ENCODE measurements at regions not wholly inside any gene's neighbourhood (a gene's known extent, or its start where the extent isn't known, plus 50 kb on each side); places are given as distances from the start of the nearest gene placed in this dataset.

DNA sequence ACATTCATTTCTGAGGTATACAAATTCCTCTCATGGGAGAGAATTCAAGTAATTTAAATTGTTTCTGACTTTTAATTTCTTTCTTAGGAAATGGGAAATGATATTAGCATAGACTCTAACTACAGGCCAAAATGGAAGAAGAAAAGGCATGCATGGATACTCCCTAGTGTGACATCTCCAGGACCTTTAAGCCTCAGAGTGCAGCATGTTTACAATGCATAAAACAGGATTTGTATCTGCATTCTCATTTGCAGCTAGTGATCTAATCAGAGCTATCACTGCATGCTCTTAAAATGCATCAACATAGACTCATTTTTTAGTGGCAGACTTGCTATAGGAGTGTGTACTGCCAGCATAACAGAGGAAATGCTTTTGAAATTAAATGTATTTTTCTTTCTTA is 224.6 kb upstream of the GOT2 start:
- no peak overlapping the region for H3K4me3 ChIP-seq (ENCODE audit: control insufficient read depth, low read depth, low read length)
- DNase-seq (ENCODE audit: low read depth): no peak
- TF ChIP-seq, protein P1, sequence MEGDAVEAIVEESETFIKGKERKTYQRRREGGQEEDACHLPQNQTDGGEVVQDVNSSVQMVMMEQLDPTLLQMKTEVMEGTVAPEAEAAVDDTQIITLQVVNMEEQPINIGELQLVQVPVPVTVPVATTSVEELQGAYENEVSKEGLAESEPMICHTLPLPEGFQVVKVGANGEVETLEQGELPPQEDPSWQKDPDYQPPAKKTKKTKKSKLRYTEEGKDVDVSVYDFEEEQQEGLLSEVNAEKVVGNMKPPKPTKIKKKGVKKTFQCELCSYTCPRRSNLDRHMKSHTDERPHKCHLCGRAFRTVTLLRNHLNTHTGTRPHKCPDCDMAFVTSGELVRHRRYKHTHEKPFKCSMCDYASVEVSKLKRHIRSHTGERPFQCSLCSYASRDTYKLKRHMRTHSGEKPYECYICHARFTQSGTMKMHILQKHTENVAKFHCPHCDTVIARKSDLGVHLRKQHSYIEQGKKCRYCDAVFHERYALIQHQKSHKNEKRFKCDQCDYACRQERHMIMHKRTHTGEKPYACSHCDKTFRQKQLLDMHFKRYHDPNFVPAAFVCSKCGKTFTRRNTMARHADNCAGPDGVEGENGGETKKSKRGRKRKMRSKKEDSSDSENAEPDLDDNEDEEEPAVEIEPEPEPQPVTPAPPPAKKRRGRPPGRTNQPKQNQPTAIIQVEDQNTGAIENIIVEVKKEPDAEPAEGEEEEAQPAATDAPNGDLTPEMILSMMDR (conservative IDR thresholded peaks at IDR 0.05; ENCODE audit: control insufficient read depth, insufficient read depth, low read depth, low read length): no peak

DNA sequence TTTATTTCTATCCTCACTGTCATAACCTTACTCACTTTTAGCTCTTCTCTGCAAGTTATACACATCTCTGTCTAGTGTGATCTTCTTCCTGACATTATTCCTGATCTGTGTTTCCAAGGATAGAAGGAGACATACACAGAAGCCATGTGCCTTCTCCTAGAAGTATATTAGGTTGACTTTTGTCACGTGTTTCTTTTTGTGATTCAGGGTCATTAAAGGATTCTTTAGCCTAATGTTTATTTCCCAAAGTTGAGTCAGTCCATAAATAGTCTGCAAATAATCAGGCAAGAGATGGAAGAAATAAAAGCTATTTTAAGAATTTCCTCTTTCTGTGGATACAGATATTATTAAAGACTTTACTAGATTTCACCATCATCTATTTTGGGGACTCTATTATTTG is 214.1 kb upstream of the GOT2 start:
- TF ChIP-seq, protein P1 (conservative IDR thresholded peaks at IDR 0.05; ENCODE audit: control insufficient read depth, insufficient read depth, low read depth, low read length): no peak
- DNase-seq (ENCODE audit: low read depth): no peak
- H3K4me3 ChIP-seq (ENCODE audit: control insufficient read depth, low read depth, low read length): no peak overlapping the region

DNA sequence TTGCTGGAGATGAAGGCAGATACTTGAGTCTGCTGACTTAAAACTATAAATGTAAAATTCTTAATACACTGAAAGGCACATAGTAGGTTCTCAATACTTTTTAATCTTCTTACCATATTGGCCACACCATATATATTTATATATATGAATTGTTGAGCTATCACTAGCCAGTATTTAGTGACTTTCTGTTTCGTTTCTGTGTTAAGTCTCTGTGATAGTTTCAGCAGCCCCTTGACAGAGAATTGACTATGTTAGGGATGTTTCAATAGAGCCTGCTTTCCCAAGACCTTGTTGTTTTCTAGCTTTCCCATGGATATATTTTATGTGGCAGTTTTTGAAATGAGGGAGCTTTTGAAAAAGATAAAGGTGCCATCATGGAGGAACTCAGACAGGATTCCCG is 206.5 kb upstream of the GOT2 start:
- DNase-seq (ENCODE audit: low read depth): no peak
- TF ChIP-seq, protein P1 (conservative IDR thresholded peaks at IDR 0.05; ENCODE audit: control insufficient read depth, insufficient read depth, low read depth, low read length): no peak
- H3K4me3 ChIP-seq (ENCODE audit: control insufficient read depth, low read depth, low read length): no peak overlapping the region

DNA sequence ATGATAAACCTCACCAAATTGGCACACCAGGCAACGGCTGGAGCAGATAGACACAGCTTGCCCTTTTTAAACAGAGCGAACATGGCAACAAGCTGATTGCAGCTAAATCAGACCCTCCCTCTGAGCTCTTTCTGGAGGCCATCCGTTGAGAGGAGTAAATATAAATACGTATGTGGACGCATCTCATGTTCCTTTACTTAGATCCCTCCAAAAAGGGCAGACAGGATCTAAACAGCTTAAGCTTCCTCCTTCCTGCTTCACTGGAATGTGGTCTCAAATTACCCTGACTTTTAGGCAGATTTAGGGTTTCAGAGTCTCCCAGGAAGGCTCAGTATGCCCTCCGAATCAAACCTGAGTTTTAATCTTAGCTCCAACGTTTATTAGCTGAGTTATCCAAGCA is 204.7 kb upstream of the GOT2 start:
- H3K4me3 ChIP-seq (ENCODE audit: control insufficient read depth, low read depth, low read length): no peak overlapping the region
- TF ChIP-seq, protein P1 (conservative IDR thresholded peaks at IDR 0.05; ENCODE audit: control insufficient read depth, insufficient read depth, low read depth, low read length): no peak
- no peak for DNase-seq (ENCODE audit: low read depth)

DNA sequence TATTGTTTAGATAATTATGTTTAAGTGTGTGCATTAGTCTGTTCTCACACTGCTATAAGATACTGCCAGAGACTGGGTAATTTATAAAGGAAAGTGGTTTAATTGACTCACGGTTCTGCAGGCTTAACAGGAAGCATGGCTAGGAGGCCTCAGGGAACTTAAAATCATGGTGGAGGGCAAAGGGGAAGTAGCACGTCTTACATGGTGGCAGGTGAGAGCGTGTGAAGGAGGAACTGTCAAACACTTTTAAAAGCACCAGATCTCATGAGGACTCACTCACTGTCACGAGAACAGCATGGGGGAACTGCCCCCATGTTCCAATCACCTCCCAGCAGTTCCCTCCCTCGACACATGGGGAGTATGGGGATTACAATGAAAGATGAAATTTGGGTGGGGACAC is 203.5 kb upstream of the GOT2 start:
- no peak overlapping the region for H3K4me3 ChIP-seq (ENCODE audit: control insufficient read depth, low read depth, low read length)
- TF ChIP-seq, protein P1 (conservative IDR thresholded peaks at IDR 0.05; ENCODE audit: control insufficient read depth, insufficient read depth, low read depth, low read length): no peak
- DNase-seq (ENCODE audit: low read depth): no peak

DNA sequence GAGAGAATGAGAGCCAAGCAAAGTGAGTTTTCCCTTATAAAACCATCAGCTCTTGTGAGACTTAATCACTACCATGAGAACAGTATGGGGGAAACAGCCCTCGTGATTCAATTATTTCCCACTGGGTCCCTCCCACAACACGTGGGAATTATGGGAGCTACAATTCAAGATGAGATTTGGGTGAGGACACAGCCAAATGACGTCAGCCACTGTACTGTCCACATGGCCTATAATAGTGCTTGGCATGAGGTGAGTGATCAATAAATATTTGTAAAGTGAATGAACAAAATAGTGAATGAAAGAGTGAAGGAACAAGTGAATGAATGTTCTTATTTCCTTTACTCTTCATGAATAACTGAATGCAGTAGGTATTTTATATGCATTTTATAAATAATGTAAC is 199.1 kb upstream of the GOT2 start:
- TF ChIP-seq, protein P1 (conservative IDR thresholded peaks at IDR 0.05; ENCODE audit: control insufficient read depth, insufficient read depth, low read depth, low read length): no peak
- no peak overlapping the region for H3K4me3 ChIP-seq (ENCODE audit: control insufficient read depth, low read depth, low read length)
- DNase-seq (ENCODE audit: low read depth): no peak

DNA sequence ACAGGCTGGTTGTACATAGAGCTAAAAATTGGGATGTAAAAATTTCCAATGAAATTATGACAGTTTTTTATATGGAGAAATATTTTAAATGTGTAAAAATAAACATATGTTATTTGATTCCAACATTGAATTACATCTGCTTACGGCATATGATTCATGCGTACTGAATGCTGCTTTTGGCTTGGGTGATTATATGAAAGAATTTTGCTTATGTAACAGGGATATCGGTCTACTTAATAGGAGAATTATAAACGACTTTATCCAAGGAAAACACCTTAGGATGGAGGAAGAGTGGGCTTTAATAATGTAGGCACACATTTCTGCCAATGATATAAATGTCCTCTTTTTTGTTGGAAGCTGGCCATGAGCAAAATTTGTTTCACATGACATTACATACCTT is 197.3 kb upstream of the GOT2 start:
- TF ChIP-seq, protein P1 (conservative IDR thresholded peaks at IDR 0.05; ENCODE audit: control insufficient read depth, insufficient read depth, low read depth, low read length): no peak
- peak; percentile 1 for DNase-seq (ENCODE audit: low read depth)
- no peak overlapping the region for H3K4me3 ChIP-seq (ENCODE audit: control insufficient read depth, low read depth, low read length)
